HCT116 (cell line): ENCODE measurements at regions not wholly inside any gene's neighbourhood (a gene's known extent, or its start where the extent isn't known, plus 50 kb on each side); places are given as distances from the start of the nearest gene placed in this dataset.

ENCODE experiments used
- ATAC-seq: fragments of 200-7000 bp; cut with Tn5 transposase; 2 replicates; pipeline ENCODE4 v1.9.1; 2020; ENCODE audit warnings: mild to moderate bottlenecking, moderate library complexity
- BruUV-seq: library from RNA; stranded (reverse); fragments of 400-500 nt; replicated peaks from 2 replicates; lab custom pipeline; 2021; lab: Mats Ljungman, UMichigan
- CTCF ChIA-PET: fragments of 300-600 bp; sonication (Branson Sonifier 250); formaldehyde crosslinking; loops from one replicate; lab custom pipeline; 2021; ENCODE audit warnings: antibody characterized with exemption; lab: Charles Lee
- POLR2A ChIA-PET: fragments of 300-600, 350-600 bp; sonication (Branson Sonifier 250); formaldehyde crosslinking; loops from one replicate; lab custom pipeline; 2021; ENCODE audit warnings: antibody characterized with exemption; lab: Charles Lee
- RAD21 ChIA-PET, 2 experiments: fragments of 300-600 bp; sonication (Branson Sonifier 250); formaldehyde crosslinking; loops; one replicate each; lab custom pipeline; 2023; ENCODE audit warnings: low total read pairs in 2 of 2; ENCODE audit not compliant: uncharacterized antibody in 2 of 2, unreplicated experiment in 2 of 2, low non-redundant PET in 1 of 2; lab: Charles Lee
- DNase-seq: peaks from one replicate; pipeline ENCODE4 v3.0.0-alpha.2; 2010; ENCODE audit warnings: low read depth, low spot score
- H2AFZ ChIP-seq: fragments of 200-600 bp; shearing (Covaris generic), sonication (generic); 2 replicates; pipeline ENCODE4 v1.6.1; 2017; ENCODE audit warnings: low read depth, mixed run types, mixed read lengths, antibody characterized with exemption, low read length; ENCODE audit not compliant: poor library complexity, severe bottlenecking
- H3K27ac ChIP-seq: 2 replicates; pipeline ENCODE4 v1.5.1; 2012; ENCODE audit warnings: low read depth, low read length
- H3K27me3 ChIP-seq: fragments of 200-600 bp; sonication (generic); 2 replicates; pipeline ENCODE4 v1.6.1; 2016; ENCODE audit warnings: mixed run types, low read length, mixed read lengths; ENCODE audit not compliant: insufficient read depth
- H3K36me3 ChIP-seq, 2 experiments: fragments of 200-500 bp in 1 of 2; fragments of 200-600 bp in 1 of 2; sonication (Bioruptor generic) in 1 of 2; sonication (generic) in 1 of 2; 2 replicates each; pipeline versions ENCODE4 v1.5.1 to v1.6.1; 2014 to 2016; ENCODE audit warnings: low read length in 2 of 2, inconsistent platforms in 1 of 2, mixed read lengths in 1 of 2, mixed run types in 1 of 2; ENCODE audit not compliant: insufficient read depth in 2 of 2, control insufficient read depth in 1 of 2
- H3K4me1 ChIP-seq, 2 experiments: fragments of 200-600 bp in 1 of 2; sonication (generic) in 1 of 2; 2 replicates each; pipeline versions ENCODE4 v1.5.1 to v1.6.1; 2012 to 2017; ENCODE audit warnings: low read length in 2 of 2, inconsistent platforms in 1 of 2, mild to moderate bottlenecking in 1 of 2, mixed read lengths in 1 of 2, mixed run types in 1 of 2, moderate library complexity in 1 of 2; ENCODE audit not compliant: insufficient read depth in 2 of 2, control insufficient read depth in 1 of 2
- H3K4me2 ChIP-seq: fragments of 200-600 bp; sonication (generic); 2 replicates; pipeline ENCODE4 v1.6.1; 2017; ENCODE audit warnings: mixed run types, low read length, mixed read lengths
- H3K4me3 ChIP-seq, 2 experiments: fragments of 200-600 bp in 1 of 2; sonication (generic) in 1 of 2; replicated peaks in 1 of 2; 2 replicates each; pipeline ENCODE4 v1.5.1; 2011 to 2016; ENCODE audit warnings: low read length in 2 of 2, control low read depth in 1 of 2, low read depth in 1 of 2, mild to moderate bottlenecking in 1 of 2, mixed read lengths in 1 of 2, mixed run types in 1 of 2
- H3K79me2 ChIP-seq: fragments of 200-600 bp; sonication (generic); 2 replicates; pipeline ENCODE4 v1.6.1; 2017; ENCODE audit warnings: mild to moderate bottlenecking, mixed run types, low read length, moderate library complexity, mixed read lengths; ENCODE audit not compliant: insufficient read depth
- H3K9ac ChIP-seq: fragments of 200-600 bp; sonication (generic); 2 replicates; pipeline ENCODE4 v1.6.1; 2016; ENCODE audit warnings: low read length, mixed read lengths
- H3K9me2 ChIP-seq: fragments of 200-600 bp; sonication (generic), shearing (Covaris generic); 2 replicates; pipeline ENCODE4 v1.6.1; 2017; ENCODE audit warnings: mixed run types, mild to moderate bottlenecking, moderate library complexity; ENCODE audit not compliant: insufficient read depth
- H3K9me3 ChIP-seq, 2 experiments: fragments of 200-500 bp in 1 of 2; fragments of 200-600 bp in 1 of 2; sonication (Bioruptor generic) in 1 of 2; sonication (generic) in 1 of 2; 2 replicates each; pipeline ENCODE4 v1.6.1; 2014 to 2017; ENCODE audit warnings: low read length in 2 of 2, mixed read lengths in 2 of 2, inconsistent platforms in 1 of 2, low read depth in 1 of 2, mild to moderate bottlenecking in 1 of 2, mixed run types in 1 of 2, moderate library complexity in 1 of 2; ENCODE audit not compliant: control insufficient read depth in 1 of 2, insufficient read depth in 1 of 2
- H4K20me1 ChIP-seq: fragments of 200-600 bp; sonication (generic), shearing (Covaris generic); 2 replicates; pipeline ENCODE4 v1.6.1; 2017; ENCODE audit warnings: mixed run types, mild to moderate bottlenecking, moderate library complexity; ENCODE audit not compliant: insufficient read depth
- CEBPB ChIP-seq: IDR thresholded peaks from 2 replicates; pipeline ENCODE4 v1.6.1; 2012; ENCODE audit warnings: low read depth
- CTCF ChIP-seq, 3 experiments: fragments of 200-600 bp in 1 of 3; sonication (generic) in 1 of 3; IDR thresholded peaks in 2 of 3; conservative IDR thresholded peaks in 1 of 3; 2 replicates each; pipeline ENCODE4 v1.5.1; 2012 to 2017; ENCODE audit warnings: low read depth in 2 of 3, low read length in 2 of 3, antibody characterized with exemption in 1 of 3, borderline replicate concordance in 1 of 3, control low read depth in 1 of 3, mild to moderate bottlenecking in 1 of 3, mixed read lengths in 1 of 3, mixed run types in 1 of 3, moderate library complexity in 1 of 3; ENCODE audit not compliant: insufficient read depth in 1 of 3
- EGR1 ChIP-seq: IDR thresholded peaks from 2 replicates; pipeline ENCODE4 v1.6.1; 2012; ENCODE audit warnings: low read depth
- EZH2 ChIP-seq: fragments of 200-600 bp; sonication (generic); IDR thresholded peaks from 2 replicates; pipeline ENCODE4 v1.6.1; 2017; ENCODE audit warnings: antibody characterized with exemption, mixed run types
- EZH2phosphoT487 ChIP-seq: fragments of 200-600 bp; IDR thresholded peaks from 2 replicates; pipeline ENCODE4 v1.6.1; 2018; ENCODE audit warnings: antibody characterized with exemption, borderline replicate concordance
- MAX ChIP-seq: IDR thresholded peaks from 2 replicates; pipeline ENCODE4 v1.6.1; 2012
- POLR2A ChIP-seq: IDR thresholded peaks from 2 replicates; pipeline ENCODE4 v1.7.0; 2011; ENCODE audit warnings: borderline replicate concordance; ENCODE audit not compliant: insufficient read depth, insufficient read length; ENCODE audit errors: extremely low read depth
- REST ChIP-seq: IDR thresholded peaks from 2 replicates; pipeline ENCODE4 v1.6.1; 2012; ENCODE audit warnings: low read depth
- SP1 ChIP-seq: IDR thresholded peaks from 2 replicates; pipeline ENCODE4 v1.6.1; 2012; ENCODE audit warnings: low read depth
- ZBTB33 ChIP-seq: IDR thresholded peaks from 2 replicates; pipeline ENCODE4 v1.6.1; 2011; ENCODE audit warnings: mild to moderate bottlenecking, low read length, moderate library complexity; ENCODE audit not compliant: insufficient replicate concordance; ENCODE audit errors: extremely low read depth
- intact Hi-C: fragments of 100-400 bp; cut with micrococcal nuclease; formaldehyde crosslinking; loops from 2 replicates; pipeline ENCODE4 v1.10.0; 2022

GRCh38 chr14:85102591-85102990 lies 427.4 kb upstream of the FLRT2 start:
- H3K4me2 ChIP-seq, result no peak overlapping the region
- CTCF ChIA-PET, result no interaction called here
- H3K27me3 ChIP-seq, result no peaks in the 10 kb centered on the region
- no TSS peak for BruUV-seq
- DNase-seq (no peak), ATAC-seq (no peak)
- no peak overlapping the region for H3K27ac ChIP-seq
- POLR2A ChIA-PET, result no interaction called here
- H3K79me2 ChIP-seq, result no peaks in the 10 kb centered on the region
- peaks cover 4 to 23% of the 10 kb centered on the region in 2 experiments; a peak in 2 of 4 replicates for H3K9me3 ChIP-seq
- no peaks in the 10 kb centered on the region for H3K4me1 ChIP-seq
- no peak for TF ChIP-seq CEBPB
- TF ChIP-seq REST, result no peak
- TF ChIP-seq POLR2A, result no peak
- no peak for TF ChIP-seq MAX
- TF ChIP-seq EZH2phosphoT487, result no peak
- TF ChIP-seq ZBTB33, result no peak
- no peak for TF ChIP-seq CTCF (IDR thresholded peaks at IDR 0.05 in 2 of 3, conservative IDR thresholded peaks at IDR 0.05 in 1 of 3; ENCODE audit: borderline replicate concordance in 1 of 3, insufficient read depth in 1 of 3, low read depth in 2 of 3, low read length in 2 of 3)
- TF ChIP-seq EGR1, result no peak
- TF ChIP-seq SP1, result no peak
- no peak for TF ChIP-seq EZH2
- no peak overlapping the region for H2AFZ ChIP-seq
- H3K9me2 ChIP-seq, result no peaks in the 10 kb centered on the region
- RAD21 ChIA-PET, result no interaction called here
- no peak overlapping the region for H3K4me3 ChIP-seq
- intact Hi-C loops, result no loop called here
- no peaks in the 10 kb centered on the region for H3K36me3 ChIP-seq
- no peaks in the 10 kb centered on the region for H4K20me1 ChIP-seq
- H3K9ac ChIP-seq, result no peak overlapping the region
